ENCODE measurements at regions not wholly inside any gene's neighbourhood (a gene's known extent, or its start where the extent isn't known, plus 50 kb on each side); places are given as distances from the start of the nearest gene placed in this dataset.

- TF ChIP-seq USF1 (CRISPR knock-in tag; IDR thresholded peaks at IDR 0.05) (no peak), SMAD4 (CRISPR knock-in tag; IDR thresholded peaks at IDR 0.05) (no peak), CREB1 (CRISPR knock-in tag; IDR thresholded peaks at IDR 0.05) (no peak), ZNF121 (CRISPR knock-in tag; IDR thresholded peaks at IDR 0.05) (no peak), CTCF (IDR thresholded peaks at IDR 0.05) (no peak), E2F1 (CRISPR knock-in tag; IDR thresholded peaks at IDR 0.05) (no peak)
Measured at GRCh38 chr19:28881616-28882015, 331.3 kb downstream of the UQCRFS1 start.

Data from WTC11 (cell line).